ENCODE measurements at regions not wholly inside any gene's neighbourhood (a gene's known extent, or its start where the extent isn't known, plus 50 kb on each side); places are given as distances from the start of the nearest gene placed in this dataset.
A peak's percentile ranks its signal among the peaks of the same experiment; 100 is the strongest.

- peak overlapping the region; percentile 73; the same call in 1 of the 2 replicates for H3K18ac ChIP-seq (ENCODE audit: low read depth, low read length)
- H3K27ac ChIP-seq (ENCODE audit: insufficient read depth, low read length): no peak overlapping the region
- no peak overlapping the region for H3K4me3 ChIP-seq (ENCODE audit: insufficient read depth, low read depth, low read length)
- CTCF ChIA-PET: interaction anchor here (0.6 to 1.0 kb wide), 2 partner anchors 70 to 595 kb away, joined by 3 to 5 read pairs; no protein-coding TSS in a partner anchor
- in situ Hi-C loops (cut with MboI; ENCODE audit: low sequenced_read_pairs) (no loop called here), dilution Hi-C loops (cut with HindIII; ENCODE audit: low sequenced_read_pairs, unreplicated experiment) (no loop called here), intact Hi-C loops (cut with micrococcal nuclease) (loop anchor here (10.0 kb wide), 1 partner anchor 170 kb away; no protein-coding TSS in a partner anchor)
- ATAC-seq (ENCODE audit: low read depth): no peak
- H4K20me1 ChIP-seq (ENCODE audit: insufficient read depth, low read length): no peaks in the 10 kb centered on the region
- H4K8ac ChIP-seq (ENCODE audit: low read depth in 2 of 2, low read length in 2 of 2): no peak overlapping the region
- H3K36me3 ChIP-seq (ENCODE audit: control insufficient read depth, insufficient read depth, low read length): no peaks in the 10 kb centered on the region
- no peak overlapping the region for H3K56ac ChIP-seq (ENCODE audit: extremely low read depth, insufficient read depth, low read length)
- H3K9ac ChIP-seq (ENCODE audit: low read depth, low read length): no peak overlapping the region
- no peak overlapping the region for H2BK5ac ChIP-seq (ENCODE audit: low read depth, low read length, poor library complexity, severe bottlenecking)
- H2BK120ac ChIP-seq (ENCODE audit: low read depth, low read length): no peak overlapping the region
- no peak overlapping the region for H2BK15ac ChIP-seq (ENCODE audit: low read depth, low read length)
- H3K9me1 ChIP-seq (ENCODE audit: insufficient read depth, low read length): peaks cover 8% of the 10 kb centered on the region
- H3K4me2 ChIP-seq (ENCODE audit: low read depth, low read length): no peak overlapping the region
- H4K5ac ChIP-seq (ENCODE audit: low read depth, low read length): no peak overlapping the region; the same call in 1 of the 2 replicates
- DNase-seq: no peak
- H2AK5ac ChIP-seq (ENCODE audit: low read depth, low read length): peak overlapping the region; percentile 38; the same call in 1 of the 2 replicates
- H2AFZ ChIP-seq (replicated peaks; ENCODE audit: low read length, poor library complexity): no peak overlapping the region
- H3K14ac ChIP-seq (replicated peaks; ENCODE audit: low read depth, low read length): no peak overlapping the region
- no TSS peak for BruUV-seq (replicated peaks)
- no peak for TF ChIP-seq RCOR1 (IDR thresholded peaks at IDR 0.05; ENCODE audit: insufficient replicate concordance, low read length)
- no peak for TF ChIP-seq CHD1 (IDR thresholded peaks at IDR 0.05; ENCODE audit: low read depth, low read length)
- TF ChIP-seq NFE2L2 (IDR thresholded peaks at IDR 0.05; ENCODE audit: low read depth, low read length): no peak
- TF ChIP-seq MAFK (IDR thresholded peaks at IDR 0.05; ENCODE audit: low read depth, low read length): no peak
- TF ChIP-seq RAD21 (IDR thresholded peaks at IDR 0.05; ENCODE audit: low read length): no peak
- TF ChIP-seq BHLHE40 (IDR thresholded peaks at IDR 0.05; ENCODE audit: low read depth, low read length): no peak
- no peak for TF ChIP-seq CEBPB (IDR thresholded peaks at IDR 0.05; ENCODE audit: low read depth, low read length)
- TF ChIP-seq MAZ (IDR thresholded peaks at IDR 0.05; ENCODE audit: borderline replicate concordance, low read depth, low read length): no peak
- no peak for TF ChIP-seq CTCF (conservative IDR thresholded peaks at IDR 0.05; ENCODE audit: low read depth, low read length)
- TF ChIP-seq MXI1 (IDR thresholded peaks at IDR 0.05; ENCODE audit: borderline replicate concordance, low read depth, low read length): no peak
- no peak for TF ChIP-seq POLR2A (IDR thresholded peaks at IDR 0.05; ENCODE audit: low read depth, low read length)
- TF ChIP-seq RFX5 (IDR thresholded peaks at IDR 0.05; ENCODE audit: low read depth, low read length): no peak
- no peak for TF ChIP-seq SMC3 (IDR thresholded peaks at IDR 0.05; ENCODE audit: low read depth, low read length)
- no peak for TF ChIP-seq USF2 (IDR thresholded peaks at IDR 0.05; ENCODE audit: low read depth, low read length)
- TF ChIP-seq FOS (IDR thresholded peaks at IDR 0.05; ENCODE audit: low read depth, low read length): no peak
- no peak overlapping the region for H3K23ac ChIP-seq (ENCODE audit: low read depth, low read length)
- no peak overlapping the region for H2AK9ac ChIP-seq (replicated peaks; ENCODE audit: low read depth, low read length, poor library complexity)
- peaks cover 5% of the 10 kb centered on the region for H3K4me1 ChIP-seq (ENCODE audit: control insufficient read depth, insufficient read depth, low read length)
- no peak overlapping the region for H3K4ac ChIP-seq (ENCODE audit: low read depth, low read length)
- H2BK20ac ChIP-seq (ENCODE audit: low read depth, low read length): peak overlapping the region; percentile 55; the same call in 1 of the 2 replicates
- H4K91ac ChIP-seq (ENCODE audit: insufficient read depth, low read depth, low read length): no peak overlapping the region; the same call in 1 of the 2 replicates
- no CpG with 5 or more reads among the region's 2 CpGs for WGBS, 2 experiments (ENCODE audit: extremely low coverage in 2 of 2, insufficient read length in 1 of 2)
- H3K27me3 ChIP-seq (ENCODE audit: control insufficient read depth, insufficient read depth, low read length): no peaks in the 10 kb centered on the region
- no peaks in the 10 kb centered on the region for H3K79me1 ChIP-seq (ENCODE audit: low read depth in 1 of 2, low read length in 2 of 2)
- no peaks in the 10 kb centered on the region for H3K9me3 ChIP-seq (ENCODE audit: control insufficient read depth, insufficient read depth, low read length)
- POLR2A ChIA-PET (ENCODE audit: unreplicated experiment): interaction anchor here (0.7 kb wide), 1 partner anchor 18 kb away, joined by 17 read pairs; no protein-coding TSS in a partner anchor
Observed at GRCh38 chr4:54954656-54955388, 170.6 kb downstream of the KDR start.

Data from IMR-90 (cell line).